Activated CD8-positive, alpha-beta memory T cell treated with anti-CD3 and anti-CD28 coated beads for 4 hours (primary cell): ENCODE measurements at regions not wholly inside any gene's neighbourhood (a gene's known extent, or its start where the extent isn't known, plus 50 kb on each side); places are given as distances from the start of the nearest gene placed in this dataset.
"Not testable (repeated sequence)": the region's sequence is repeated elsewhere in the genome, so short reads cannot be mapped to it uniquely, and the experiment has no call there.

Source experiments
- DNase-seq, 2 donors: peaks; one replicate each; pipeline ENCODE4 v3.0.0-alpha.2; 2020; ENCODE audit warnings: low read depth in 2 of 2

DNA sequence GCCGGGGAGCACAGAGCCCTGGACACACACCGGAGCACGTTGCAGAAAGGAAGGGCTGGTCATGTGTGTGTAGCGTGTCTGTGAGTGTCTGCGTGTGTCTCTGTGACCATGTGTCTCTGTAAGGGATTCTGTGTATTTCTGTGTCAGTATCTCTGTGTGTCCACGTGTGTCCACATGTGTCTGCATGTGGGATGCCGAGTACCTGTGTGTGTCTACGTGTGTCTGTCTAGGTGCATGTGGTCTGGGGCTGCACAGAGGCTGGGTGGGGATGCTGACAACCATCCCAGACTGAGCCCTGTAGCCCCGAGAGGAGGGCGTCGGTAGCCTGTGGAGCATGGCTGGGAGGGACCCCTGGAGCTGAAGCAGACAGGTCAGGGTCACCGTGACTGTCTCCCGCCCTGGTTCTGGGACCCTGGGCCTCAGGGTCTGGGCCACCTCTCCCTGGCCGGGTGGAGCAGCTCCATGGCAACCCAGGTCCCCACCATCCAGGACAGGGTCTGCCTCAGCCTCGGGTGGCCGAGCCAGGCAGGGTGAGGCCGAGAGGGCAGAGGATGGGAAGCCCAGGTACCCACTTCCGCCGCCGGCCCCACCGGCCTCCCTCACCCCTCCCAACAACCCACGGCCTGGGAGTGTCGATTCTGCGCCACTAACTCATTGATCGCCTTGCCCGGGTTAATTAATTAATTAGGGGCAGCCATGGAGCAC is 122.7 kb downstream of the FAM53A start:
- no peak for DNase-seq

DNA sequence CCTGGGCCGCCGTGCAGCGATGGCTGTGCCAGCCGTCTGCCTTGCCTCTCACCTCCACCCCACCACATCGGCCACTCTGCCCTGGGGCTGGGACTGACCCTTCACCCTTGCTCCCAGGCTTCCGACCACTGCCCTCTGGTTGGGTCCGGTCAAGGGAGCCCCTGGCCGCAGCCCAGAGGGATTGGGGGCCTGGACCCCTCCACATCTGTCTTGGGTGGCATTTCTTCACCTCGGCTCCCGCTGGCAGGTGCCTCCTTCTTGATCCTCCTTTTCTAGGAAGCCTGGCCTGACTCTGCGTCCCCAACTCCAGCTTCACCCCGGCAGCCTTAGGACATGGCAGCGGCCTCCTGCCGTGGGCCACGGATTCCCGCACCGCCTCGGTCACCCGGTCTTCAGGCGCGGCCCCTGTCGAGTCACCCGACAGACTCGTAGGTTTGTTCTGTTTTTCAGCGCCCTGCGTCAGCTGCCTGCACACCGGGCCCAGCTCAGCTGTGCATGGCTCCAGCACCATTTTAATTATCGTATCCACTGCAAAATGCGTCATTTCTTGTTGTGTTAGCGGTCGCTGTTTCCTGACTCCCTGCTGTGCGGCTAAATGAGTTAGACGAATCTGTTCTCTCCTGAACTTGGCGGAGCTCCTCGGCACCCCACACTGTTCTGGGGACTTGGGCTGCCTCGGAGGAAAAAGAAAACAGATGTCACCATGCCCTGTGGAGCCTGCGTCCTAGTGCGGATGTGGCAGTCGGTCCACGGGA is 124.0 kb downstream of the FAM53A start:
- DNase-seq, result no peak

DNA sequence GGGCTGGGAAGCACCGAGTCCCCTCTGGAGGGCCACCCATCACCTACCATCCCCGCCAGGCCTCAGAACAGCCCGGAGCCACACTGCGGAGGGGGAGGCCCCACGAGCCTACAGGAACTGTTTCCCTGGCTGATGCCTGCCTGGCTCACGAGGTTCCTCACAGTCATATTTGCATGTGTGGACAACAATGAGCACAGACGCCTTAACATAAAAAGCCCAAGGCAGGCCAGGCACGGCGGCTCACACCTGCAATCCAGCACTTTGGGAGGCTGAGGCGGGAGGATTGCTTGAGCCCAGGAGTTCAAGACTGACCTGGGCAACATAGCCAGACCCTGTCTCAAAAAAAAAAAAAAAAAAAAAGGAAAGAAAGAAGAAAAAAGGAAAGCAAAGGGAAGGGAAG is 125.9 kb downstream of the FAM53A start:
- no peak for DNase-seq

DNA sequence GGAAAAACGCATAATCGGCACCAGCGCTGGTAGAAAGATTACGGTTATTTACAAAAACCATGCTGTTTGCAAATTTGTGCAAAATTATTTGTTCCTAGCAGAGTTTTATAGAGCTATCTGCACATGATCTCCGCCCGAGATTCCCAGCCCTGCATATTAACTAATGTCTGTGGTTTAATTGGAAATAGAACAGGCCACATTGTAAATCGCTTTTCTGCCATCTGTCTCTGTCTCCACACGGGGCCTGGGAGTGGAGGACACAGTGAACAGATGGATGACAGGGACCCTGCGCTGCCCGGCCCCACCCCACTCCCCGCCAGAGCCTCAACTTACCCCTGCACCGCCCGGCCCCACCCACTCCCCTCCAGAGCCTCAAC is 126.9 kb downstream of the FAM53A start:
- no peak for DNase-seq

DNA sequence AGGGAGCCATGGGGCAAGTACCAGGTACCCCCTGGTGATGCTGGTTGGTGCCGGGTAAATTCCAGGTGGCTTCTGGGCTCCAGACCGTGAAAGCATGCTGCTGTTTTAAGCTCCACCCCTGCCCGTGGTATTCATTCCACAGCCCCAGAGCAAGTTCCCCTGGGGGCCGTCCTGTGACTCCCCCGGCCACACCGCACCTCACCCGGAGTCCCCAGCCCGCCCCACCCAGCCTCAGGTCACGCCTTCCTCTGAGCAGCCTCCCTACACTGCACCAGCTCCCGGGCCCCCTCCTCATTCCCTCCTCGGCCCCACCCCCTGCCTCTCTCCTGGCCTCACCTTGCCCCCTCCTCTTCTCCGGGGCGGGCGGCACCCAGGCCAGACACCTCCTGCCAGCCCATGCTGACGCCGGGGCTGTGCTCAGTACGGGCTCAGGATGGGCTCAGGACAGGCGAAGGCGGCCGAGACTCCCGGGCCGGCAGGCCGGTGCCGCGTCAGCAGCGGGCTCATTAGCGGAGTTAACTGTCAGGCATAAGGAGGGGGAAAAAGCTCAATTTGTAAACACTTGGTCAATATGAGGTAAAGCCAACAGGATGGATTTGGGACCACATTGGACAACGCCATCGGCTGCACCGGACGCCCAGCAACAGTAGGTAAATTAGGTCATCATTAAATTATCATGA is 127.4 kb downstream of the FAM53A start:
- no peak for DNase-seq

DNA sequence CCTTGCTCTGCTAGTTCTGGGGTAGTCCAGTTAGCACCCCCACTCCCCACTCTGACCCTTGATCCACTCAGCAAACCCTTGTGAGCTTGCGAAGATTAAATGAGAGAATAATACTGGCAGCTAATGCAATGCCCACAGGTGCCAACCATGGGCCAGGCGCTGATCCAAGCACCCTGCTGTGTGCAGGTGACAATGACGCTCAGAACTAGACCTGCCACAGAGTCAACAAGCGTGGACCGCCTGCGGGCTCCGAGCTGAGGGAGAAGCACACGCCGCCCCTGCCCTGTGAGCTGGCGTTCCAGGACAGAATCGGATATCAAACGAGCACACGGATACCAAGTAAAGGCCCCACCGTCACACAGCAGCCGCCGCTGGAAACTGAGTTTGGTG is 129.2 kb downstream of the FAM53A start:
- DNase-seq, result no peak

DNA sequence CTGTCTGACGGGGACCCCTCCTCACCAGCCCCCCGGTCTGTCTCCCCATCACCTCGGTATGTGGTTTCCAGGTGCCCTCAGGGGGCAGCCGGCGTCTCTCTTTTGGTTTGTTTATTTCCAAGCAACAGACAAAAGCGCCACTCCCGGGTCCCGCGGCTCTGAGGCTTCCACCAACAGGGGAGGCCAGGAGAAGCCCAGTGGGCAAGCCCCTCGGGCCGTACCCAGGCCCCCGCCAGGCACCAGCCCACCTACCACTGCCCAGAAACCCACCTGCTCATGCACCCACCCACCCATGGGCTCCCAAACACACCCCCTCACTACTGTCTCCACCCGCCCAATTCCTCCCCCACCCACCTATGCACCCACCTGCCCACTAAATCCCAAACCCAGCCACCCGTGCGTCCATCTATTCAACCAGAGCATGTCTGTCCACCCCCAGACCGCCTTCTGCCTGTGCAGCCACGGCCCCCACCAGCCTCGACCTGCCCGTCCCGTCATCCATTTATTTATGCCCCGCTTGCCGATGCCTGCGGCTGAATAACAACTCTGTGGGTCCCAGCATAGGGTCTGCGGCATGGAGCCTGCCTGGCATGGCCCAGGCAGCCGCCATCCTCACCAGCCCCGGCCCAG is 129.8 kb downstream of the FAM53A start:
- DNase-seq, result no peak

DNA sequence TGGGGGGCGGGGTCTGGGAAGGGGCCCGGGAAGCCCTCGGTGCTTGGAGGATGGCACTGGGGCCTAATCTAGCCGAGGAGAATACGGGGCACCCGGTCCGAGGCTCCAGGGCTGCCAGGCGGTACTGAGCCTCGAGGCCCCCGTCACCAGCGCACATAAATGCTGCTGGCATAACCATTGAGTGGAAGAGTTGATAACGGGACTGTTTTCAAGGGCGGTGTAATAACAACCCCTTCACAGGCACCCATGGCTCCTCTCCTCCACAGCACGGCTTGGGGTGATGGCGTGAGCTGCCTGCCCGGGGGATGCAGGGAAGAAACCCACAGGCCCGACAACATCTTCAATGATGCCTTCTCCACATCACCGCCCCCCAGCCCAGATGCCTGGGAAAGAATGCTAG is 130.7 kb downstream of the FAM53A start:
- DNase-seq, result no peak

DNA sequence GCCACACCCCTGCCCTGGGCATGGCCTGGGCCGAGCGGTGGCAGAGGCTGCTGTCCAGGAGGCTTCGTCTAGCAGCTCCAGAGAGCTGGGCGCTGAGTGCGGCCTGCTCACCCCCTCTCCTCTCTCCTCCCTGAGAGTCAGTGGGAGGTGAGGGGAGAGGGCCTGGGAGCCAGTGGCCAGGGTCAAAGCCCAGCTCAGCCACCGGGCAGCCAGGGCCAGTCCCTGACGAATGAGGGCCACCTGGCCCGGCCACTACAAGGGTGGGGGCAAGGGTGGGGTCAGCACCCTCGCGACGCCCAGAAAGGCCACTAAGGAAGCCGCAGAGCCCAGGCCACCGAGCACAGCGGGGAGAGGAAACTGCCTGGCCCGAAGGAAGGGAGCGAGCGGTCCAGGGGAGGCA is 131.7 kb downstream of the FAM53A start:
- no peak for DNase-seq

DNA sequence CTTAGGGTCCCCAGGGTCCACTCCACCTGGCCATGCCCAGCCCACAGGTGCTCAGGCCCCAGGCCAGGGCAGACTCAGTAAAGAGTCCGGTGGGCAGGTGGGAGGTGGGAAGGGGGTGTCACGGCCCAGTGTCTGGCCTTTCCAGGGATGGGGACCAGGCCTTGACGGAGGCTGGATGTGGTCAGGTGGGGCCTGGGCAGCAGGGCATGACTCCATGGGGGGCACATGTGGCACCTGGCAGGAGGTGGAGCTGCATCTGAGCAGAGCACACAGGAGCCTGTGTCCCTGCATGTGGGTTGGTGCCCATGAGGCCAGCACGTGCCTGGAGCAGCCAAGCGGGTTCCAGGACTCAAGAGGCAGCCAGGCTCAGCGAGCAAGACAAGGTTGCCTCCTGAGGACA is 132.9 kb downstream of the FAM53A start:
- DNase-seq, result no peak

DNA sequence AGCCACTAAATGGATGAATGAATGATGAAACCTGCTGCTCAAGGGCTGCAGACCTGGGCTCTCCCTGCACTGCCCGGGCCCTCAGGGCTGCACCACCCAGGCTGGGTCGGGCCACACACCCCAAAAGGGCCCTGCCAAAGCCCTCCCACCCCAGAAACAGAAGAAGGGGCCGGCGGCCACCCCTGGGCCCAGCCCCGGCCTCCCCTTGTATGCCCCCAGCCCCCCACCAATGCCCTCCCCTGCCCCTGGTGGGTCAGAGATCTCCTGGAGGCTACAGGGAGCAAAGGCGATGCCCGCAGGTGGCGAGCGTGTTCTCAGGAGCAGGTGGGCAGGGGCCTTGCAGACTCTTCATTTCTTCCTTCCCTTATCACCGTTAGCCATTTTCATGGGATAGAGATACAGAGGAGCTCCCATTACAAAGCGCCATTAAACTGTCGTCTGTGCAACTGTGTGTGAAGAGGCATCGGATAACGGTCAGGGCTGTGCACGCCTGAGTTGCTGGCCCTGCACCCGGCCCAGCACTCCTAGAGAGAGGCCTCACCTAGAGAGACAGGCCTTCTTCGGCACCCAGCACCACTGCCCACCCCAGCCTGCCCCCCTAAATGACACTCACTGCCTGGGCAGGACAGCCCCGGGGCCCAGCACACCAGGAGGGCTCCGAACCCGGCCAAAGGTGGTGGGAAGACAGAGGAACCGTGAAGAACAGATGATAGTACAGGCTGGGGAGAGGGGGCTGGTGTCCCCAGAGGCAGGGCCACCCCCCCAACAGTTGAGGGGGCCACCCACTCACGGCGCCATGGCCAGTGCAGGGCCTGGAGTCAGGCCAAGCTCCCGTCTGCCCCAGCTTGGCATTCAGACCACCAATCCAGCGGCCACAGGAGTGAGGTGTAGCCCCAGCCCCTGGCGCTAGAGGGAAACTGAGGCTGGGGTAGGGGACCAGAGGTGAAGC is 133.7 kb downstream of the FAM53A start:
- DNase-seq, result no peak

DNA sequence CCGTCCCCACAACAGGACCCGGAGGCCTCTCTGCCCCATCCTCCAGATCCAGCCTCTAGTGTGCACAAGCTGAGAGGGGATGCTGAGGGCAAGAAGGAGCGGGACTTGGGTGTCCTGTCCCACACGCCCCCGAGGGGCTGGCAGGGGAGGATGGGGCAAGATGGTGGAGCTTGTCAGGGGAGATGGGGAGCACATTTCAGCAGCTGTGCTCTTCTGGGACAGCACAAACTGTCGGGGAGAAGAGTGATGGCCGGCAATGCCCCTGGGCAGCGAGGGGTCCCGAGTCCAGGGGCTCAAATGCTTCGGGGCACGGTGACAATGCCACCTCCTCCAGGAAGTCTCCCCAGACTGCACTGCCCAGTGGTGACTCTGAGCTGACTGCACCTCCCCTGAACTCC is 134.5 kb downstream of the FAM53A start:
- no peak for DNase-seq

DNA sequence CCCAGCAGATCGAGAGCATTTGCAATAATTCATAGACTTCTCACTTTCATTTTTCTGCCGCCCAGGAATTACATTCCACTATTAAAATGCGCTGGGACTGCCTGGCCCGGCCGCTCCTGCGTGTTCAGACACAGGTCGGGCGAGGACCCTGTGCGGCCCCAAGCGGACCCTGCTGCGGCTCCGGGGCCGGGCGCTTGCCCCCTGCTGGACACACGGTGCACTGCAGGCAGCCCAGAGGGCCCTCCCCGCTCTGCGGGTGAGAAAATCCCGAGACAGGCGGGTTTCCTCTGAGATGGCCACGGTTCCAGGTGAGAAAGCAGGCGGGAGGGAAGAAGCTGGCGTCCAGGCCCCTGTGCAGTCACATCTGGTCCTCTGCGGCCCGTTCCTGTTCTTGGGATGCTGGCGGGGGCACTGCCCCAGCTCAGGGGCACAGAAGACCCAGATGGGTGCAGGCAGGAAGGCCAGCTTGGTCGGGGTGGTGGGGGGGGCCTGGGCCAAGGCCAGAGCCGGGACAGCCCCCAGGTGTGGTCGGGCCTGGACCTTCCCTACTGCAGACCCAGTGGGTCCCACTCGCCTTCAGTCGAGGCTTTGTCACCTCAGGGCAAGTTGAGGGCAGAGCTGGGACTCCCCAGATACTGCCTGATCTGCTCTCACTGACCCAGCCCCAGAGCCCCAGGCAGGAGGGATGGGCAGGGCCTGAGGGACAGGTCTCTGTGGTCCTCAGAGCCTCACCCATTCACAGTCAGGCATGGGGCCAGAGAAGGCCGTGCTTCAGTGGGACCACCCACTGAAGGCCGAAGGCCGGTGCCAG is 135.1 kb downstream of the FAM53A start:
- DNase-seq, result peak; percentile 10

DNA sequence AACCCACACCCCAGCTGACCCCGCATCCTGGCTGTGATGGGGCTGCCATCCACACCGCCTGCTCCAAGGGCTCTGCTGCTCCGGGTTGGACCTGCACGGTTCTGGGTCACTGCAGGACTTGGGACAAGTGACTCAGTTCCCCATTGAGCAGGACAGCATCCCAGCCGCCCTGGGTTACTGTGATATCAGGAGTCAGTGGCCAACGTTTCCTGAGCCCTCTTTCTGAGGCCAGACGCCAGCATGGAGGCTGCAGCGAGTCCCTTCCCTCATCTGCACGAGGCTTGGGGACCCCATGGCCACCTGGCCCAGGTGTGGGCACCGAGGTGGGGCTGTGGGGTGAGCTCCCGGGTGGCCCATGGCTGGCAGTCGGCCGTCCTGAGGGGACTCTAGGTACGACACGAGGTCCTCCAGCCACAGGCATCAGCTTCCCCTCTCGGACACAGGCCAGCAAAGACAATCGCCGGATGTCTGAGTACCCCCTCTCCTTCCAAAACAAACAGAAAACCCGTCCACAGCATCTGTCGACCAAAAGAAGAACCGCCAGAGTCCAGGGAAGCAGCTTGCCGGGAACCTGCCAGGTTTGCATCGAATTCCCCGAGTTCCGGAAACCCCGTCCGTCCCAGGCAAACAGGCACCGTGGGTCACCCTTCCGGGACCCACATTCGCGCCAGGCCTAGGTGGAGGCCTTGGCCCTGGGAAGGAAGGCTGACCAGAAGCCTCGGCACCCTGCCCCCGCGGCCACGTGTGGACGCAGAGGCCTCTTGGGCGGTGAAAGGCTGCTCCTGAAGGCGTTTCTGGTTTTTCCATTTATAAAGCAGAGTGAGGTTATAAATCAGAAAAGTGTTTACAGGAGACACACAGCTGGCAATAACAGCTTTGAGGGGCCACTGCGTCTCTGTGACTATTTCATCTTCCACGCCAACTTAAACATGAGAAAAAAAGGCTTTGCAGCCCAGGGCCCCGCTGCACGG is 136.0 kb downstream of the FAM53A start:
- DNase-seq, result no peak

DNA sequence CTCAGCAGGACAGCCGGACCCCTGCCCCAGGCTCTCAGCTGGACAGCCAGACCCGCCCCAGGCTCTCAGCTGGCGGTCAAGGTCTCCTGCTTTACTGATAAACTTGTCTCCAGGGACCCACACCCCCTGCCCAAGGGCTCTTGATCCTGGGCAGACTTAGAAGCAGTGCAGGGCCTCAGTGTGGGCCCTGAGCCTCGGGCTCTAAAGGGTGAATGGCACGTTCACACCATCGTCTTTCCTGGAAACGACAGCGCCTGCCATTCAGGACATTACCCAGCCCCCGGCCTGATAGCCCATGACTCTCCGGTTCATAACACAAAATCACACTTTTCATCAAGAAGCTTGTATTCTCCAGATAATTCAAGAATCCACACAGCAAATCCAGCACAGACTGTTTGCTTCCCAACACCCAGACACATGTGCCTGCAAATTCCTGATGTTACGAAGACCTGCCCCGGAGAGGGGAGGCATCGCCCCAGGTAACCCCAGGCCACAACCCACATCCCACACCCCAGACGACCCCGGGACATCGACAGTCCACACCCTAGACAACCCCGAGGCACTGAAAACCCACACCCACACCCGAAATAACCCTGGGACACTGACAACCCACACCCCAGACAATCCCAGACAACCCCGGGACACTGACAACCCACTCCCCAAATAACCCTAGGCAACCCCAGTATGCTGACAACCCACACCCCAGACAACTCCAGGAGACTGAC is 136.8 kb downstream of the FAM53A start:
- DNase-seq, result no peak

DNA sequence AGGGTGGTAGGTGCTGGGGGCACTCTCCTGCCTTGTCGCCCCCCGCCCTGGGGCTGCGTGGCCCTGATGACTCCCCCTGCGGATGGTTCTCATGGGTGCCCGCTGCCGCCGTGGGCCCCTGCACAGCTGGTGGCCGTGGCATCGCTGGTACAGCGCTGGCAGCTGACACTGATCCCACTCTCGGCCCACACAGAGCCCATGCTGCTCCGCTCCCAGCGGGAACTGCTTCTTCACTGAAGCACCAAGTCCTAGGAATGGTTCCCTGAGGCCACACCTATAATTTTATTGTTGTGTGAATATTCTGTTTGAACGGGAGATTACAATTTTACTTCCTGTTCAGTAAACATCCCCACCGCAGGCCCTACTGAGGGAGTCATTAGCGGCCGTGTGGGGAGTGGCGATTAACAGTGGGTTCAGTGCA is 138.6 kb upstream of the NKX1-1 start:
- no peak for DNase-seq

DNA sequence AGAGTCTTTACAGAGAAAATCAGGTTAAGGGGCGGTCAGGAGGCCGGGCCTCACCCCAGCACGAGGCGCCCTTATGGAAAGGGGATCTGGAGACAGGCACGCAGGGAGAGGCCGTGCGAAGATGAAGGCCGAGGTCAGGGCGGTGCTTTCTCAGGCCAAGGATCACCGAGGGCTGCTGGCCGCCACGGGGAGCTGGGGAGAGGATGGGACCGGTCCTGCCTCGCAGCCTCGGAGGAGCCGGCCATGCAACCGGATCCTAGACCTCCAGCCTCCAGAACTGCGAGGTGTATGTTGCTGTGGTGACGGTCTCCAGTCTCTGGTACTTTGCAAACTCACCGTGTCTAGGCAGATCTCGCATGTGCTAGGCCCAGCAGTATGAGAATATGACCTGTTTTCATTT is 138.2 kb upstream of the NKX1-1 start:
- not testable (repeated sequence) for DNase-seq

DNA sequence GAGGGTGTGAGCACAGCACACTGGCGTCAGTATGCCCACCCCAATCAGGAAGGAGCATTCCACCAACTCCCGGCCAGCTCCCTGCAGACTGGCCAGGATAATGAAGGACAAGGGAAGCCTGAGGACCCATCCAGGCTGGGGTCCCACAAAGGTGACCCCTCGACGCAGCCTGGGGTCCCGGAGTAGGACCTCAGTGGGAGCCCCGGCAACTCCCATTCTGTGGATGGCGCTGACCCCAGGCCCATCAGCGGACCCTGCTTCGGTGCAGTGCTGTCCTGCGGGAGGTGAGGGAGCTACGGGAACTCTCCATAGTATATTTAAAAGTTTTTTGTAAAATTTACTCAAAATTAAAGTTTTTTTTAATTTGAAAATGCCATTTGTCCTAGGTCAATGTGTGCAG is 137.7 kb upstream of the NKX1-1 start:
- no peak for DNase-seq

DNA sequence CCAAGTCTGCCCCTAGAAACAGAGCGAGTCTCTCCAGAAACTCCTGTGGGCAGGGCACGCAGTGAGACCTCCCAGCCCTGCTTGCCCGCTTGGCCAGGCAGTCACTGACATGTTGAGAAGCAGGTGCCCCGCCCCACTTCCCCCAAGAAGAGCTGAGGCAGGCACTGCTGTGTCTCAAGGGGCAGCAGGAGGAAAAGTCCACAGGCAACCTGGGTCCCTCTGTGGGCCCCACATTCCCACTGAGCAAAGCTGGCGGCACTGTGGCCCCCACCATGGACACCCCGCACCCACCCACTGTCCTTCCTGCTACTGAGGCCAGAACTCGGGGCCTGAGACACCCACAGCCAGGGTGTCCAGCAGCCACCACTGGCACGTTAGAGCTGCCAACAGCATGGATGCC is 137.3 kb upstream of the NKX1-1 start:
- DNase-seq, result no peak
